ENCODE measurements at regions not wholly inside any gene's neighbourhood (a gene's known extent, or its start where the extent isn't known, plus 50 kb on each side); places are given as distances from the start of the nearest gene placed in this dataset.
"Not testable (repeated sequence)": the region's sequence is repeated elsewhere in the genome, so short reads cannot be mapped to it uniquely, and the experiment has no call there.

DNA sequence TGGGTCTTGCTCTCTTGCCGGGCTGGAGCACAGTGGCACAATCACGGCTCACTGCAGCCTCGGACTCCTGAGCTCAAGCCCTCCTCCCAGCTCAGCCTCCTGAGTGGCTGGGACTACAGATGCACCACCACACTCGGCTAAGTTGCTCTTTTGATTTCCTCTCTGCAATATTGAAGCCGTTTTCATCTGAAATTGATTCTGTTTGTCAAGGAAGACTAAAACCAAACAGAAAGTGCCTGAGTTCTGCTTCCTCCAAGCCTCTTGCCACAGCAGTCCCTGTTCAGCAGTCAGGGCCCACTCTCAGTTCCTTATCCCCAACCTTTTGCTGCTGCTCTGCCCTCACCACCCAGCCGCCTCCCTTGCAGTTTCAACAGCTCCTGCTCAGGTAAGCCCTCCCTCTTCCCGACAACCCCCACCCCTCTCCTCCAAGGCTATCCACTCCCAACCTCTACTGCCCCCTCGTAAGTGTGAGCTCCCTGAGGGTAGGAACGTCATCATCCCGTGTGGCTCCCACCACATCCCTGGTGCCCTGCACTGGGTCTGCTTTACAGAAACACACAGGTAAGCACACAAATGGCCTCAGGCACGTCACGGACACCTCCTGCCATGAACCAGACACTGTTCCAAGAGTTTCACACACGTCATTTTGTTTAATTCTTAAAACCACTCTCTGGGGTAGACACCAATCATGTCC lies 70.7 kb upstream of the TAB2 start:
- DNase-seq = no peak

GRCh38 chr6:149247385-149247763 lies 70.1 kb upstream of the TAB2 start:
- DNase-seq = no peak

DNA sequence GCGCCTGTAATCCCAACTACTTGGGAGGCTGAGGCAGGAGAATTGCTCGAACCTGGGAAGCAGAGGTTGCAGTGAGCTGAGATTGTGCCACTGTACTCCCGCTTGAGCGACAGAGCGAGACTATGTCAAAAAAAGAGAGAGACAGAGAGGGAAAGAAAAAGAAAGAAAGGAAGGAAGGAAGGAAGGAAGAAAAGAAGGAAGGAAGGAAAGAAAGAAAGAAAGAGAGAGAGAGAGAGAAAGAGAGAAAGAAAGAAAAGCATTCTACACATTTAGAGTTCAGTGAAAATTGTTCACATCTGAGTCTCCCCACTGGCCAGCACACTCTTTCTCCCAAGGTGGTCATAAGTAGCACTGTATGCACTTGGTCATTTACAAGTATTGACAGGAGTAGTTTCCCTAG lies 69.2 kb upstream of the TAB2 start:
- not testable (repeated sequence) for DNase-seq

- DNase-seq = no peak
These were observed 68.7 kb upstream of the TAB2 start for GRCh38 chr6:149248693-149249369.

DNA sequence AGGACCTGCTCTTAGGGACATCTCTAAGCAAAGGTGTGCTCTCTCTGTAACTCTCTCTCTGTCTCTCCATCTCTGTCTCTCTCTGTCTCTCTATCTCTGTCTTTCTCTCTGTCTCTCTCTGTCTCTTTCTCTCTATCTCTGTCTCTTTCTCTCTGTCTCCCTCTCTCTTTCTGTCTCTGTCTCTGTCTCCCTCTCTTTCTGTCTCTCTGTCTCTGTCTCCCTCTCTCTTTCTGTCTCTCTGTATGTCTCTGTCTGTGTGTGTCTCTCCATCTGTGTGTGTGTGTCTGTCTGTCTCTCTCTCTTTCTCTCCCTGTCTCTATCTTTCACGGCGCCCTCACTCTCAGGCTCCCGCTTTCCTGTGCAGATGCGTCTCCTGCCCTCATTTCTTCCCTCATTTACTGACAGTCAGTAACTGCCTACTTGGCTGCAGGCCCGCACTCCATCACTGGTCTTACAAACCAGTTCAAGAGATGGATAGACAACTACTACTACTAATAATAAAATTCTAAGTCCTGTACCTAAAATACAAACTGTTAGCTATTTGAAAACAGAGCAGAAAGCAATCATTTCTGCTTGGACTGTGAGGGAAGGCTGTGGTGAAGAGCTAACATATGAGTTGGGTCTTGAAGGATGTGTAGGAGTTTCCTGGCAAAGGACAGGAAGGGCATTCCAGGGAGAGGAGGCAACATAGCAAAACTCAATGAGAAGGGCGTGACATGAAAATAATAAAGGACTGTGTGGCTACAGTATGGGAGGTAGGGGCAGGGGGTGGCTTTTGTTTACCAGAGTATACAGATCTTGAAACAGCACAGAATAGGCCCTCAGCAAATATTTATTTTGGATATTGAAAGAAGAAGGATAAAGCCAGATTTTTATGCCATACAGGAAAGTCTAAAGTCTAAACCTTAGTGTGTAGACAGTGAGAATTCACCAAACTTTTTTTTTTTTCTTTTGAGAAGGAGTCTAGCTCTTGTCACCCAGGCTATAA lies 67.8 kb upstream of the TAB2 start:
- no peak for DNase-seq

DNA sequence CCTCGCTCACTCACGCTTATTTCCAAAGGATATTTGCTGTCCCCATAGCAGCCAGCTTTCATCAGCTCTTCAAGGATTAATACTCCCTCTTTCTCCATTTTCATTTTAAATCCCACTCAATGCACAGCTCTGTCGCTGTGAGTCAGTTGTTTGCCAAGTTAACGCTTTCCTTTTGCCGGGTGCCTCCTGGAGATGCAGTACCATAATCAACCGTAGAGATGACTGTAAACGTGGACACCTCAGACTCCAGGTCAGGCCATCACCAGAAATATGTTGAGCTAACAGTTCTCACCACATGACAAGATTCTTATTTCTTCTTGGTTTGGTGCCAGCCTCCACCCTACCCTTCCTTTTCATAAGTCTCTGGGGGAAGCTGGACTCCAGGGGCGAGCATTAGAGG lies 66.6 kb upstream of the TAB2 start:
- no peak for DNase-seq

GRCh38 chr6:149252622-149253021 lies 64.9 kb upstream of the TAB2 start:
- DNase-seq = no peak

- no peak for DNase-seq
These were observed 63.3 kb upstream of the TAB2 start for GRCh38 chr6:149254253-149254652.

- DNase-seq = no peak
These were observed 57.8 kb upstream of the TAB2 start for GRCh38 chr6:149259753-149260152.

DNA sequence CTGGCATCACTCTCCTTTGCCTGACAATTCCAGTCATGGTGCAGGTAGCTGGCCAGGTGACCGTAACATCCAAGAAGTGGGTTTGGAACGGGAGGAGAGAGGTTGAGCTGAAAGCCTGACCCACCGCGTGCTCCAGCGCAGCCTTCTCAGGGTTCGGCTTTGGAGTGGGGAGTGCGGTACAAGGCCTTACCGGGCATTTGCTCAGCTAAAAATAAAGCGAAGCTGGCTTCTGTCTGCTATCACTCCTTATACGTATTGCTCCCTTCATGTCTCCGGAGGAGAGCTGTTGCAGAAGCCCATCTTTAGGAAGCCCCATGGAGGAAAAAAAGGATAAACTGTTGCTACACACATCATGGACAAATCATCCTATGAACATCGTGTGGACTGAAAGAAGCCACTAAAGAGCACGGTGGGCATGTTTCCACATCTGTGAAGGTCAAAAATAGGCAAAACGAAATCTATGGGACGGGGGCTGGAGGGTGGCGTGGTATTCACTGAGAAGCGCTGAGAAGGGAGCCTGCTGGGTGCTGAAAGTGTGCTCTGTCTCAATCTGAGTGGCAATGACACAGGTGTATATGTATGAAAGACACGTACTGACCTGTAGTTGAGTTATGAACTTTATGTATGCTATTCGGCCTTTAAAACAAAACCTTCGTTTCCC lies 57.2 kb upstream of the TAB2 start:
- no peak for DNase-seq

GRCh38 chr6:149261364-149262040 lies 56.0 kb upstream of the TAB2 start:
- DNase-seq = no peak

DNA sequence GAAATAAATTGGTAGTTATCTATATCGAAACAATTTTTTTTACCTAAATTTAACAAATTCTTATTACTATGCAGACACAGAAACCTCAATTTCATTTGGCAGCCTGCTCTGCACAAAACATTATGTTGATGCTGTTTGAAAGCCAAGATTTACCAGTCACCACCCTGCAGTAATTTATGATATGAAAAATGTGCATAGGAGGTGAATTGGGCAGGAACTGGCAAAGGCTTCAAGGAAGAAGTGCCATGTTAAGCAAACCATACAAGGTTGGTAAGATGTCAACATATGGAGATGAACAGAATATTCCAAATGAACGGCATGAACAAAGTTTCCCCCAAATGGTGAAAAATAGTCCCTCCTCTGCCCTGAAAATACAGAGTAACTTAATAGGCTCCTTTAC lies 54.2 kb upstream of the TAB2 start:
- no peak for DNase-seq

- no peak for DNase-seq
These were observed 52.9 kb upstream of the TAB2 start for GRCh38 chr6:149264629-149265028.

- no peak for DNase-seq
These were observed 51.6 kb upstream of the TAB2 start for GRCh38 chr6:149265945-149266344.

DNA sequence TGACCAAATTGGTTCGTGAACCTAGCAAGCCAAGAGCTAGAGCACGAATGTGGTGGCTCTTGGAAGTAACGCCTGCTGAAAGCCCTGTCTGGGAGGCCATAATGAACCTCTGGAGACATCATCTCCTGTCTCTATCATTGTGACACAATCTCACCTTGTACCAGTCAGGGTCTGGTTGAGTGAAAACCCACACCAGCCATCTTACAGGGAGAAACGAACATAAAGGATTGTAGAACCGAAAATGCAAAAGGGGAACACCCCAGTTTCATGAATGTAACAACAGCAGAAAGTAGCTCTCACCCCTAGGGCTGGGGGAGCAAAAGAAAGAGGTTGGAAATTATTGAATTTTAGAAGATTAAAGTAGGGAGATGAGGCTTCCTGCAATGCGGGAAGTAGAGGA lies 50.9 kb upstream of the TAB2 start:
- DNase-seq = no peak

GRCh38 chr6:149267072-149267471 lies 50.4 kb upstream of the TAB2 start:
- DNase-seq = no peak

DNA sequence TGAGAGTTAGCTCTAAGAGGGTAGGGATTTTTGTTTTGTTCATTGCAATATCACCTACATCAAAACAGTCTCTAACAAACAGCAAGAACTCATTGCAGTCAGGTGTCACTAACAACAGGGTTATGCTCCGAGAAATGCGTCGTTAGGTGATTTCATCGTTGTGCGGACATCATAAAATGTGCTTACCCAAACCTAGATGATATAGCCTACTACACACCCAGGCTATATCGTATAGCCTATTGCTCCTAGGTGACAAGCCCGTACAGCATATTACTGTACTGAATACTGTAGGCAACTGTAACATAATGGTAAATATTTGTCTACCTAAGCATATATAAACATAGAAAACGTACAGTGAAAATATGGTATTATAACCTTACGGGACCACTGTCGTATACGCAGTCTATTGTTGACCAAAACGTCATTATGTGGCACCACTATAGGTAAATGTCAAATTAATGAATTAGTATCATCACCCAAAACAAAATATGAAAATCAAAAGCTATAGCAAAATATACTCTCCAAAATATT lies 49.9 kb upstream of the TAB2 start:
- DNase-seq = no peak

Measured in left hindlimb (tissue), 1 donor.